ENCODE measurements at regions not wholly inside any gene's neighbourhood (a gene's known extent, or its start where the extent isn't known, plus 50 kb on each side); places are given as distances from the start of the nearest gene placed in this dataset.

GRCh38 chr1:30323841-30324240 is 399.5 kb downstream of the MATN1 start:
- TF ChIP-seq POLR2A (IDR thresholded peaks at IDR 0.05; ENCODE audit: low read length) (no peak), GATA1 (IDR thresholded peaks at IDR 0.05; ENCODE audit: low read depth, low read length) (no peak)

GRCh38 chr1:30323352-30323751 is 400.0 kb downstream of the MATN1 start:
- no peak for DNase-seq
- TF ChIP-seq GATA1 (IDR thresholded peaks at IDR 0.05; ENCODE audit: low read depth, low read length): no peak
- no peak for TF ChIP-seq POLR2A (IDR thresholded peaks at IDR 0.05; ENCODE audit: low read length)

More at GRCh38 chr1:30323841-30324240, 399.5 kb downstream of the MATN1 start:
- no peak for DNase-seq

DNA sequence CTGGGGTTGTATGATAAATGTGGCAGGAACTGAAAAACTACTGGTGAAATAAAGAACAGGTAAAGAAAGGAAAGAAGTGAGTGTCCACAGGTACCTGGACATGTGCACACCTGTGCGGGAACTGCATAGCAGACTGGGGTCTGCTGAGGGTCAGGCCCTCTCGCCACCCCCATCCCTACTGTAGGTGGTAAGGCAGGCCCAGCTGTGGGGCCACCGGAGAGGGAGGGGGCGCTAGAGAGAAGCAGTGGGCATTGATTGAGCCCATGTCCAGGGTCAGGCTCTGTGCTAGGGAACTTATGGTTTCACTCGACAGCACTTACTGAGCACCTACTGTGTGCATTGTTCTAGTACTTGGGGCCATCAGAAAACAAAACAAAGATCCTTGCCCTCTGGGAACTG is 400.5 kb downstream of the MATN1 start:
- DNase-seq: no peak
- TF ChIP-seq POLR2A (IDR thresholded peaks at IDR 0.05; ENCODE audit: low read length) (no peak), GATA1 (IDR thresholded peaks at IDR 0.05; ENCODE audit: low read depth, low read length) (no peak)

DNA sequence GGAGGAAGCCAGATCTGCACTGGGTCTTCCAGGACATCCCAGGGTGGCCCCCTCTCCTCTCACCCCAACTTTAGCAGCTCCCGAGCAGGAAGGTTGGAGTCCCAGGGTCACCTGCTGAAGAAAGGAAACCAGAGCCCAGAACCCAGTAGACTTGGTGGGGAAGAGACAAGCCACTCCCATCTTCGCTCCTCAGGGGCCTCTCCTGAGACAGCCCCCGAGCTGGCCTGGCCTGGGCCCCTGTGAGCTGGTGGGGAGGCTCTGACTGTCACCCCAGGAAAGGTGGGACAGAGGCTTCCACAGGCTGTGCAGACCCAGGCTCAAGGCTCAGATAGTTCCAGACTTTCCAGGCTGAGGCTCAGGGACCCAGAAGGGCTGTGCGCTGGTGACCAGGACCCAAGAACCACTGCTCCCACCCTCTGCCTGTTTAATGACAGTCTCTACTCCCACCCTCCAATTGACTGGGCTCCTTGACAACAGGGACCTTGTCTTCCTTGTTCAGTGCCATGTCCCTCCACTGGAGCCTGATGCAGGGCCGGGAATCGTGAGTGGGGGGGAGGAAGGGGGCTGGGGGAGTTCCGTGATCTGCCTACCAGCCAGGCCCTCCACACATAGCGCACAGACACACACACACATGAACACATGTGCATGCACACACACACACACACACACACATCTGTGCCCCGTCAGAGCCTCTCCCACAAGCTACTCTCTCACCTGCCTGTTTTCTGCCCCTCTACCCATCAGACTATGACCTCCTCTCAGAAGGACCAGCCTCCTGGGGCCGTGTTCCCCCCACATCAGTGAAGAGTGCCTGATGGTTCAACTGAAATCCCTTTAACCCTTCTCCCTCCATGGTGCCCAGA is 401.2 kb downstream of the MATN1 start:
- DNase-seq: no peak
- TF ChIP-seq GATA1 (IDR thresholded peaks at IDR 0.05; ENCODE audit: low read depth, low read length): no peak
- TF ChIP-seq POLR2A (IDR thresholded peaks at IDR 0.05; ENCODE audit: low read length): no peak

GRCh38 chr1:30321246-30321910 is 402.0 kb downstream of the MATN1 start:
- no peak for DNase-seq
- TF ChIP-seq GATA1 (IDR thresholded peaks at IDR 0.05; ENCODE audit: low read depth, low read length): no peak
- TF ChIP-seq POLR2A (IDR thresholded peaks at IDR 0.05; ENCODE audit: low read length): no peak

DNA sequence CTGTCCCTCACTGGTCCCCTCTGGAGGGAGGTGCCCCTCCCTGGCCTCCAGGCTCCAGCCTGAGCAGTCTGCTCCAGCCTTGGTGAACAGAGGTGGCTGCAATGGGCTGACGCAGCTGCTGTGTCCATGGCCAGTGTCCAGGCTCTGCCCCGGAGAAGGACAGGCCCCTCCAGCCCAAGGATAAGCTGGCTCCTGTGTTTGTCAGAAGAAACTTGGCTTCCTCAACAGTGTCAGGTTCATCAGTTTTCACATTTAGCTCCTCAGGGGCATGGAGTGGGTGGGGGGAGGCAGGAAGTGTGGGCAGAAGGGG is 402.8 kb downstream of the MATN1 start:
- no peak for DNase-seq
- TF ChIP-seq POLR2A (IDR thresholded peaks at IDR 0.05; ENCODE audit: low read length): no peak
- TF ChIP-seq GATA1 (IDR thresholded peaks at IDR 0.05; ENCODE audit: low read depth, low read length): no peak

- TF ChIP-seq GATA1 (IDR thresholded peaks at IDR 0.05; ENCODE audit: low read depth, low read length) (no peak), POLR2A (IDR thresholded peaks at IDR 0.05; ENCODE audit: low read length) (no peak)
- DNase-seq: no peak
Measured at GRCh38 chr1:30319765-30320580, 403.4 kb downstream of the MATN1 start.

- TF ChIP-seq GATA1 (IDR thresholded peaks at IDR 0.05; ENCODE audit: low read depth, low read length) (no peak), POLR2A (IDR thresholded peaks at IDR 0.05; ENCODE audit: low read length) (no peak)
- DNase-seq: no peak
Measured at GRCh38 chr1:30318864-30319718, 404.3 kb downstream of the MATN1 start.

GRCh38 chr1:30318413-30318812 is 405.0 kb downstream of the MATN1 start:
- TF ChIP-seq POLR2A (IDR thresholded peaks at IDR 0.05; ENCODE audit: low read length): no peak
- TF ChIP-seq GATA1 (IDR thresholded peaks at IDR 0.05; ENCODE audit: low read depth, low read length): no peak
- no peak for DNase-seq

GRCh38 chr1:30317921-30318320 is 405.5 kb downstream of the MATN1 start:
- DNase-seq: no peak
- TF ChIP-seq GATA1 (IDR thresholded peaks at IDR 0.05; ENCODE audit: low read depth, low read length): no peak
- TF ChIP-seq POLR2A (IDR thresholded peaks at IDR 0.05; ENCODE audit: low read length): no peak

GRCh38 chr1:30316056-30316455 is 407.3 kb downstream of the MATN1 start:
- no peak for DNase-seq
- TF ChIP-seq GATA1 (IDR thresholded peaks at IDR 0.05; ENCODE audit: low read depth, low read length) (no peak), POLR2A (IDR thresholded peaks at IDR 0.05; ENCODE audit: low read length) (no peak)

- TF ChIP-seq POLR2A (IDR thresholded peaks at IDR 0.05; ENCODE audit: low read length) (no peak), GATA1 (IDR thresholded peaks at IDR 0.05; ENCODE audit: low read depth, low read length) (no peak)
- DNase-seq: no peak
Measured at GRCh38 chr1:30315185-30315960, 408.0 kb downstream of the MATN1 start.

DNA sequence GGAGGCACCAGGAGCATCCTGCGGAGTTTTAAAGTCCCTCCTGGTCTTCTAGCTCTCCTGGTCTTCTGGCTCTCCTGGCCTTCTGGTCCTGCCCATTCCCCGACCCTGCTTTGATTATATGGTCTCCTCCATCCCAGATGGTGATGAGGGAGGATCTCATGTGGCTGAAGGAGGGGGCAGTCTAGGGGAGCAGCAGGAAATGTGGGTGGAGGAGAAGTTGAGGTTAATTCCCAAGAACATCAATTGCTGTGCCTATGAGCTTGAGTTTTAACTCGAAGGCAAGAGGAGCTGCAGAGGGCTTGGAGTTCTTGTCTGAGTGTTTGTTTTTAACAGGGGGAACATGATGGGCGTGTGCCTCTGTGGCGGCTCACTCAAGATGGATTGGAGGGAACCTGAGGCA is 408.8 kb downstream of the MATN1 start:
- TF ChIP-seq POLR2A (IDR thresholded peaks at IDR 0.05; ENCODE audit: low read length) (no peak), GATA1 (IDR thresholded peaks at IDR 0.05; ENCODE audit: low read depth, low read length) (no peak)
- no peak for DNase-seq

All from erythroblast (primary cell).